Keratinocyte (primary cell): ENCODE measurements at regions not wholly inside any gene's neighbourhood (a gene's known extent, or its start where the extent isn't known, plus 50 kb on each side); places are given as distances from the start of the nearest gene placed in this dataset.
A peak's percentile ranks its signal among the peaks of the same experiment; 100 is the strongest.

ENCODE experiments used
- DNase-seq: peaks from one replicate; pipeline ENCODE4 v3.0.0-alpha.2; 2011; ENCODE audit warnings: low read depth, missing footprints, low spot score
- FAIRE-seq: peaks from 2 replicates; lab custom pipeline; 2011; peaks lifted over from hg19 to GRCh38; lab: Jason Lieb, UNC
- H2AFZ ChIP-seq: 2 replicates; pipeline ENCODE4 v1.6.0; 2012; ENCODE audit warnings: low read length, control low read depth, inconsistent platforms; ENCODE audit not compliant: control insufficient read depth
- H3K27ac ChIP-seq: 2 replicates; pipeline ENCODE4 v1.5.1; 2011; ENCODE audit warnings: low read length; ENCODE audit not compliant: control insufficient read depth, insufficient read depth
- H3K27me3 ChIP-seq: 3 replicates; pipeline ENCODE4 v1.6.0; 2011; ENCODE audit warnings: low read length; ENCODE audit not compliant: control insufficient read depth, insufficient read depth; ENCODE audit errors: extremely low read depth
- H3K36me3 ChIP-seq, 2 experiments: 2 replicates in 1 of 2; 3 replicates in 1 of 2; pipeline ENCODE4 v1.5.1; 2011; ENCODE audit warnings: low read length in 2 of 2, mild to moderate bottlenecking in 1 of 2; ENCODE audit not compliant: control insufficient read depth in 2 of 2, insufficient read depth in 2 of 2; ENCODE audit errors: extremely low read depth in 1 of 2
- H3K4me1 ChIP-seq: 3 replicates; pipeline ENCODE4 v1.5.1; 2011; ENCODE audit warnings: low read length; ENCODE audit not compliant: control insufficient read depth, insufficient read depth; ENCODE audit errors: extremely low read depth
- H3K4me2 ChIP-seq: 3 replicates; pipeline ENCODE4 v1.6.0; 2011; ENCODE audit warnings: low read depth, low read length; ENCODE audit not compliant: control insufficient read depth, insufficient read depth; ENCODE audit errors: extremely low read depth
- H3K4me3 ChIP-seq, 3 experiments: fragments of 200-600 bp in 1 of 3; sonication (generic) in 1 of 3; 2 replicates in 2 of 3; 3 replicates in 1 of 3; pipeline ENCODE4 v1.5.1; 2011 to 2016; ENCODE audit warnings: low read length in 3 of 3, mild to moderate bottlenecking in 3 of 3, control low read depth in 2 of 3, inconsistent platforms in 1 of 3, low read depth in 1 of 3, mixed read lengths in 1 of 3, mixed run types in 1 of 3, moderate library complexity in 1 of 3; ENCODE audit not compliant: control insufficient read depth in 2 of 3, insufficient read depth in 2 of 3; ENCODE audit errors: extremely low read depth in 1 of 3
- H3K79me2 ChIP-seq: 2 replicates; pipeline ENCODE4 v1.6.0; 2012; ENCODE audit warnings: low read length; ENCODE audit not compliant: control insufficient read depth, insufficient read depth
- H3K9ac ChIP-seq: 3 replicates; pipeline ENCODE4 v1.6.0; 2011; ENCODE audit warnings: low read length; ENCODE audit not compliant: control insufficient read depth, insufficient read depth; ENCODE audit errors: extremely low read depth
- H3K9me1 ChIP-seq: 3 replicates; pipeline ENCODE4 v1.6.0; 2011; ENCODE audit warnings: low read length; ENCODE audit not compliant: control insufficient read depth, insufficient read depth; ENCODE audit errors: extremely low read depth
- H3K9me3 ChIP-seq: 2 replicates; pipeline ENCODE4 v1.5.1; 2012; ENCODE audit warnings: low read depth, low read length; ENCODE audit not compliant: control insufficient read depth
- H4K20me1 ChIP-seq: 3 replicates; pipeline ENCODE4 v1.6.0; 2011; ENCODE audit warnings: low read length; ENCODE audit not compliant: control insufficient read depth, insufficient read depth; ENCODE audit errors: extremely low read depth
- CTCF ChIP-seq, 3 experiments: IDR thresholded peaks in 1 of 3; conservative IDR thresholded peaks in 1 of 3; optimal IDR thresholded peaks in 1 of 3; 2 replicates in 2 of 3; 3 replicates in 1 of 3; pipeline versions ENCODE3 to v1.5.1; 2011; ENCODE audit warnings: low read length in 3 of 3, mild to moderate bottlenecking in 3 of 3, moderate library complexity in 2 of 3, control low read depth in 1 of 3, inconsistent platforms in 1 of 3; ENCODE audit not compliant: insufficient read depth in 2 of 3; ENCODE audit errors: extremely low read depth in 1 of 3
- EZH2 ChIP-seq: IDR thresholded peaks from one replicate; pipeline ENCODE4 v1.6.1; 2012; ENCODE audit warnings: inconsistent platforms, mild to moderate bottlenecking, low read length, moderate library complexity
- dilution Hi-C: fragments of 300-500 bp; cut with MboI; formaldehyde crosslinking; loops from one replicate; pipeline ENCODE4 v1.7.0; 2020; ENCODE audit warnings: low sequenced_read_pairs; ENCODE audit not compliant: extremely low pct_ligation_motif_present

GRCh38 chr4:145234091-145234706 is 53.8 kb upstream of the OTUD4 start:
- Histone ChIP-seq H2AFZ (no peak overlapping the region), H3K9me3 (no peaks in the 10 kb centered on the region), H3K27ac (no peak overlapping the region), H3K9ac (no peak overlapping the region), H3K9me1 (no peaks in the 10 kb centered on the region), H3K4me1 (no peaks in the 10 kb centered on the region), H3K36me3 (no peaks in the 10 kb centered on the region), H4K20me1 (no peaks in the 10 kb centered on the region), H3K79me2 (no peaks in the 10 kb centered on the region), H3K4me2 (no peak overlapping the region), H3K4me3 (no peak overlapping the region), H3K27me3 (no peaks in the 10 kb centered on the region)
- dilution Hi-C loops = no loop called here
- DNase-seq (peak; percentile 11), FAIRE-seq (peak; percentile 71)
- TF ChIP-seq CTCF (optimal IDR thresholded peaks at IDR 0.05 in 1 of 3, IDR thresholded peaks at IDR 0.05 in 1 of 3, conservative IDR thresholded peaks at IDR 0.05 in 1 of 3; ENCODE audit: extremely low read depth in 1 of 3, insufficient read depth in 2 of 3, low read length in 3 of 3) (peak; percentile 53 to 82 (median 74)), EZH2 (no peak)

GRCh38 chr4:145231906-145232700 is 51.7 kb upstream of the OTUD4 start:
- no peak overlapping the region for H3K4me2 ChIP-seq
- H4K20me1 ChIP-seq = no peaks in the 10 kb centered on the region
- no peak overlapping the region for H2AFZ ChIP-seq
- no peaks in the 10 kb centered on the region for H3K9me1 ChIP-seq
- FAIRE-seq (no peak), DNase-seq (no peak)
- dilution Hi-C loops = no loop called here
- no peaks in the 10 kb centered on the region for H3K79me2 ChIP-seq
- no peak overlapping the region for H3K9ac ChIP-seq
- H3K4me1 ChIP-seq = no peaks in the 10 kb centered on the region
- H3K9me3 ChIP-seq = no peaks in the 10 kb centered on the region
- TF ChIP-seq EZH2 (no peak), CTCF (optimal IDR thresholded peaks at IDR 0.05 in 1 of 3, IDR thresholded peaks at IDR 0.05 in 1 of 3, conservative IDR thresholded peaks at IDR 0.05 in 1 of 3; ENCODE audit: extremely low read depth in 1 of 3, insufficient read depth in 2 of 3, low read length in 3 of 3) (no peak)
- H3K36me3 ChIP-seq = no peaks in the 10 kb centered on the region
- no peak overlapping the region for H3K4me3 ChIP-seq
- no peaks in the 10 kb centered on the region for H3K27me3 ChIP-seq
- H3K27ac ChIP-seq = no peak overlapping the region
